ENCODE measurements at regions not wholly inside any gene's neighbourhood (a gene's known extent, or its start where the extent isn't known, plus 50 kb on each side); places are given as distances from the start of the nearest gene placed in this dataset.

DNA sequence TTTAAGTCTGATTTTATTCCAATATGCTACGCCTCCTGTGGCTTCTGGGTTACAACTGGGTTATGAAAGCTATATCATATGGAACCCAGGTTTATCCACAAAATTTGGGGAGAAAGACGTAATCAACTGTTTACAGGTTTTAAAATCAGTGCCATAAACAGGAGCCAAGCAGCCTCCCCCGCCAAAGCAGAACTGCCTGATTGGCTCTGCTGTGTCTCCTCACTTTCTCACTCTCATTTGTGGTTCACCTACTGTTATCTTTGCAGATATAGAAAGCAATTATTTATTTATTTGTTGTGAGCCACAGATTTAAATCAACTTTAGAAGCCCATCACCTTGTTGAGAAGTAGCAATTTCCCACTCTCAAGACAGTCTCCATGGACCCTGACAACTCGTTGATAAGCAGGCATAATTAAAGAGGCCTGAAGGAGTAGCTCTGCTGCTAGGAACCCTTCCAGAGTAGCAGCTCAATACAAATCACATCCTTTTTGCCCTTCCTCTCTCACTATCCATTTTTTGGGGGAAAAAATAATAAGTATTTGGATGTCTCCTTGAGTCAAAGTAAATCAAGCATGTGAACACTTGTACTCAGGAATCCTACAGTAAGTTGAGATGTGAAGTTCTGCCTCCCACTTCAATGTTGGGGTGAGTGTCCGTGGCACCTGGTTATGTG is 191.0 kb upstream of the CCDC150 start:
- 30% methylated on average over 5 of the region's 5 CpGs for WGBS (ENCODE audit: insufficient coverage, low coverage, missing lambda C conversion rate)
- in situ Hi-C loops (cut with MboI) (no loop called here), intact Hi-C loops (cut with micrococcal nuclease) (no loop called here)
- H3K9ac ChIP-seq (ENCODE audit: insufficient read depth in 1 of 2, low read depth in 2 of 2, low read length in 2 of 2), result no peak overlapping the region
- no peak overlapping the region for H2AFZ ChIP-seq (ENCODE audit: low read depth, low read length)
- no peaks in the 10 kb centered on the region for H3K9me3 ChIP-seq (replicated peaks; ENCODE audit: control insufficient read depth, insufficient read depth, low read depth, low read length)
- POLR2A ChIA-PET, result no interaction called here
- no peaks in the 10 kb centered on the region for H3K9me1 ChIP-seq (ENCODE audit: control insufficient read depth, insufficient read depth, low read length)
- no peak overlapping the region for H3K27ac ChIP-seq (ENCODE audit: extremely low read depth, low read depth, low read length)
- H3K4me3 ChIP-seq, result no peak overlapping the region
- H3K79me2 ChIP-seq (ENCODE audit: control insufficient read depth, insufficient read depth, low read length), result no peaks in the 10 kb centered on the region
- FAIRE-seq, result no peak
- CTCF ChIA-PET (ENCODE audit: low intra/inter-chr PET ratio), result no interaction called here
- H3K36me3 ChIP-seq (ENCODE audit: control insufficient read depth, insufficient read depth, low read length), result no peaks in the 10 kb centered on the region
- no peaks in the 10 kb centered on the region for H4K20me1 ChIP-seq (replicated peaks; ENCODE audit: control insufficient read depth, insufficient read depth, low read length)
- H3K4me1 ChIP-seq (replicated peaks in 1 of 2; ENCODE audit: control insufficient read depth in 2 of 2, insufficient read depth in 2 of 2, low read length in 2 of 2), result no peaks in the 10 kb centered on the region
- H3K27me3 ChIP-seq (ENCODE audit: control insufficient read depth in 2 of 2, insufficient read depth in 2 of 2, low read length in 2 of 2), result no peaks in the 10 kb centered on the region
- DNase-seq (ENCODE audit: extremely low read depth in 1 of 4, low spot score in 3 of 4), result no peak
- no peak for ATAC-seq
- BruUV-seq (replicated peaks), result no TSS peak
- H3K4me2 ChIP-seq (ENCODE audit: insufficient read depth, low read length), result no peak overlapping the region
- TF ChIP-seq, protein P1, sequence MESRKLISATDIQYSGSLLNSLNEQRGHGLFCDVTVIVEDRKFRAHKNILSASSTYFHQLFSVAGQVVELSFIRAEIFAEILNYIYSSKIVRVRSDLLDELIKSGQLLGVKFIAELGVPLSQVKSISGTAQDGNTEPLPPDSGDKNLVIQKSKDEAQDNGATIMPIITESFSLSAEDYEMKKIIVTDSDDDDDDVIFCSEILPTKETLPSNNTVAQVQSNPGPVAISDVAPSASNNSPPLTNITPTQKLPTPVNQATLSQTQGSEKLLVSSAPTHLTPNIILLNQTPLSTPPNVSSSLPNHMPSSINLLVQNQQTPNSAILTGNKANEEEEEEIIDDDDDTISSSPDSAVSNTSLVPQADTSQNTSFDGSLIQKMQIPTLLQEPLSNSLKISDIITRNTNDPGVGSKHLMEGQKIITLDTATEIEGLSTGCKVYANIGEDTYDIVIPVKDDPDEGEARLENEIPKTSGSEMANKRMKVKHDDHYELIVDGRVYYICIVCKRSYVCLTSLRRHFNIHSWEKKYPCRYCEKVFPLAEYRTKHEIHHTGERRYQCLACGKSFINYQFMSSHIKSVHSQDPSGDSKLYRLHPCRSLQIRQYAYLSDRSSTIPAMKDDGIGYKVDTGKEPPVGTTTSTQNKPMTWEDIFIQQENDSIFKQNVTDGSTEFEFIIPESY (CRISPR knock-in tag; IDR thresholded peaks at IDR 0.05), result no peak
- TF ChIP-seq HNRNPK (IDR thresholded peaks at IDR 0.05; ENCODE audit: low read depth, low read length, poor library complexity, severe bottlenecking) (no peak), ZFP1 (CRISPR knock-in tag; IDR thresholded peaks at IDR 0.05) (no peak), FOXM1 (IDR thresholded peaks at IDR 0.05; ENCODE audit: low read depth) (no peak), FOXM1 (CRISPR knock-in tag; IDR thresholded peaks at IDR 0.05; ENCODE audit: low read depth) (no peak), FOXA1 (IDR thresholded peaks at IDR 0.05; ENCODE audit: borderline replicate concordance) (no peak), SP1 (CRISPR knock-in tag; IDR thresholded peaks at IDR 0.05) (no peak), PRPF4 (IDR thresholded peaks at IDR 0.05; ENCODE audit: insufficient read depth, low read depth, low read length, poor library complexity, severe bottlenecking) (no peak), KLF1 (tag; IDR thresholded peaks at IDR 0.05) (no peak), BRD9 (IDR thresholded peaks at IDR 0.05; ENCODE audit: low read depth, partially characterized antibody) (no peak), KAT2B (IDR thresholded peaks at IDR 0.05; ENCODE audit: low read depth, low read length) (no peak), KDM5B (IDR thresholded peaks at IDR 0.05; ENCODE audit: insufficient replicate concordance, low read depth, low read length) (no peak), RCOR1 (IDR thresholded peaks at IDR 0.05; ENCODE audit: borderline replicate concordance in 1 of 2, low read depth in 2 of 2, low read length in 2 of 2) (no peak), ZNF785 (CRISPR knock-in tag; IDR thresholded peaks at IDR 0.05) (no peak)
- TF ChIP-seq, protein P2, sequence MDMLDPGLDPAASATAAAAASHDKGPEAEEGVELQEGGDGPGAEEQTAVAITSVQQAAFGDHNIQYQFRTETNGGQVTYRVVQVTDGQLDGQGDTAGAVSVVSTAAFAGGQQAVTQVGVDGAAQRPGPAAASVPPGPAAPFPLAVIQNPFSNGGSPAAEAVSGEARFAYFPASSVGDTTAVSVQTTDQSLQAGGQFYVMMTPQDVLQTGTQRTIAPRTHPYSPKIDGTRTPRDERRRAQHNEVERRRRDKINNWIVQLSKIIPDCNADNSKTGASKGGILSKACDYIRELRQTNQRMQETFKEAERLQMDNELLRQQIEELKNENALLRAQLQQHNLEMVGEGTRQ (CRISPR knock-in tag; IDR thresholded peaks at IDR 0.05), result no peak
- TF ChIP-seq, protein P3, sequence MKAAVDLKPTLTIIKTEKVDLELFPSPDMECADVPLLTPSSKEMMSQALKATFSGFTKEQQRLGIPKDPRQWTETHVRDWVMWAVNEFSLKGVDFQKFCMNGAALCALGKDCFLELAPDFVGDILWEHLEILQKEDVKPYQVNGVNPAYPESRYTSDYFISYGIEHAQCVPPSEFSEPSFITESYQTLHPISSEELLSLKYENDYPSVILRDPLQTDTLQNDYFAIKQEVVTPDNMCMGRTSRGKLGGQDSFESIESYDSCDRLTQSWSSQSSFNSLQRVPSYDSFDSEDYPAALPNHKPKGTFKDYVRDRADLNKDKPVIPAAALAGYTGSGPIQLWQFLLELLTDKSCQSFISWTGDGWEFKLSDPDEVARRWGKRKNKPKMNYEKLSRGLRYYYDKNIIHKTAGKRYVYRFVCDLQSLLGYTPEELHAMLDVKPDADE (conservative IDR thresholded peaks at IDR 0.05; ENCODE audit: control insufficient read depth, low read depth, low read length), result no peak
